COR-L47 (cell line): ENCODE measurements at regions not wholly inside any gene's neighbourhood (a gene's known extent, or its start where the extent isn't known, plus 50 kb on each side); places are given as distances from the start of the nearest gene placed in this dataset.
"Not testable (repeated sequence)": the region's sequence is repeated elsewhere in the genome, so short reads cannot be mapped to it uniquely, and the experiment has no call there.

ENCODE experiments used
- DNase-seq: peaks from one replicate; lab custom pipeline; 2025; lab: John Stamatoyannopoulos, UW

DNA sequence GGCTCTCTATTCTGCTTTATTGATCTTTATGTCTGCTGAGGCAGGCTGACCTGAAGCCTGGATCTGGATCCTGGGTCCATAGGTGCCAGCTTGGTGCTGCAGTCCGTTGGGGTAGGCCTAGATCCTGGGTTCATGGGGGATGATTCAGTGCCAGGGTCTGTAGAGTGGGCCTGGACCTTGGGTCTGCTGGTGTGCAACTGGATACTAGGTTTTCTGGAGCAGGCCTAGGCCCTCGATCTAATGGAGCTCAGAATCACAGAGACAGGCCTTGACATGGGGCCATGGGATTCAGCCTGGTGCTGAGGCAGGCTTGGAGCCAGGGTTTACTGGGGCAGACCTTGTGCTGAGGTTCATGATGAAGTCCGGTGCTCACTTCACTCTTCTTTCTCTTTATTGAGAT, 358.6 kb downstream of the TEX13C start:
- DNase-seq: no peak

DNA sequence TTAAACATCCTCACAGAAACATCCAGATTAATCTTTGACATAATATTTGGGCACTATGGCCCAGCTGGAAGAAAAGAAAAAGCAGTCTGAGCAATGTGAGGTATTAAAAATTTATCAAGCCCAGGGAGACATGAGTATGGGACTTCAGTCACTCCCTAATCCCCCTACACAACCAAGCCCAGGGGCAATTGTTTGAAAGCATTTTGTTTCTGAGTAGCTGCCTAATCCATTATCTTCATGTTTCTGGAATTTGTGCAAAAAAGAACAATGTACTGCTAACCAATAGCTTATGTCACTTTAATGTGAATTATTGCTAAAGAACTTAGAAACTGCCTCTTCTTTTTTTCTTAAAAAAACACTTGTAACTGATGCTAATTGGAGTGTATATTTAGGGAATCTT, 360.7 kb downstream of the TEX13C start:
- DNase-seq: no peak

DNA sequence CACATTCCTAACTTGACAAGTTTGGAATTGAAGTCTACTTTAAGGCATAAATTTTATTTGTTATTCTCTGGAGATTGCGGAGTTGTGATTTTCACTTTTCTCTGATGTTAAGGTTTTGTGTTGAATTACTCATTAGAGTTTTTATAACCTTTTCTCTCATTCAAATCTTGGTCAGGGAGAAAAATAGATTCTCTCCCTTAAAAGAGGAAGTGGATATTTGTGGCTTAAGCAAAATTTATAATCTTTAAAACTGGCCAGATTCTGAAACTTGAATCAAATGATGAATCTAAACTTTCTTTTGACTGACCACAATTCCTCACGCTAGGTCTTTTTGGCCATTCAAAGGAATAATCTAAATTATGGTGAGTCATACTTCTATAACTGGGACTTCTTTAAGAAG, 361.4 kb downstream of the TEX13C start:
- DNase-seq: no peak

DNA sequence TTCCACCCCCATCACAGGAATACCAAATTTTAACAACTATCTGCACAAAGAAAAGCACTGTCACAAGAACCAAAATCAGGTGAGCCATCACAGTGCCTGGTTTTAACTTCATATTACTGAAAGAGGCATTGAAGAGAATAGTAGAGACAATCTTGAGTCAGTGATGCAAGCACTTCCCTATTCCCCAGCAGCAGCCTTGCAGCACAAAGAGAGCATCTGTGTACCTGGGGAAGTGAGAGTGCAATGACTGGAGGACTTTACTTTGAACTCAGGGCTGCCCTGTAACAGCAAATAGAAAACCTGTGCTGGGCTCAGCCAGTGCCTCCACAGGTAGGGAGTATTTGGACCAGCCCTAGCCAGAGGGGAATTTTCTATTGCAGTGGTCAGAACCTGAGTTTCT, 361.8 kb downstream of the TEX13C start:
- DNase-seq: no peak

DNA sequence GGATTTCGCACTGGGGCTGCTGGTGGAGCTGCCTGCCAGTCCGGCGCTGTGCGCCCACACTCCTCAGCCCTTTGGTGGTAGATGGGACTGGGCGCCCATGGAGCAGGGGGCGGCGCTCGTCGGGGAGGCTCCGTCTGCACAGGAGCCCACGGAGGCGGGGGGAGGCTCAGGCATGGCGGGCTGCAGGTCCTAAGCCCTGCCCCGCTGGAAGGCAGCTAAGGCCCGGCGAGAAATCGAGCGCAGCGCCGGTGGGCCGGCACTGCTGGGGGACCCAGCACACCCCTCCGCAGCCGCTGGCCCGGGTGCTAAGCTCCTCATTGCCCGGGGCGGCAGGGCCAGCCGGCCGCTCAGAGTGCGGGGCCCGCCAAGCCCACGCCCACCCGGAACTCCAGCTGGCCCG, 370.9 kb downstream of the TEX13C start:
- not testable (repeated sequence) for DNase-seq

DNA sequence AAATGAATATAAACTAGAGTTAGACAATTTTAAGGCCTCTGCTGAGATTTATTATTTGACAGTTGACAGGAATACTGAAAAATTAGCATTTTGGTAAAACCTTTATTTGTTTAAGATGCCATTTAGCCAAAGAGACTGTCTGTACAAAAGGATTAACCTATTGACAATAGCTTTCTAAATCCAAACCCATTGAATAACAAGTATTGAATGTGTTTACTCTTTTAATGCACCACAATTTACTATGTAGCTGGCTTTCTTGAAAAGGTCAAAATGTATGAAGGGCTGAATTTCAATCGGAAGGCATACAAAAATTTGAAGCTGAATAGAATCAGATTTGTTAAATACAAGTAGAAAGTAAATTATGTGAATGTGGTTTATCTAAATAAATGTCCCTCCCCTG, 374.5 kb downstream of the TEX13C start:
- DNase-seq: no peak

DNA sequence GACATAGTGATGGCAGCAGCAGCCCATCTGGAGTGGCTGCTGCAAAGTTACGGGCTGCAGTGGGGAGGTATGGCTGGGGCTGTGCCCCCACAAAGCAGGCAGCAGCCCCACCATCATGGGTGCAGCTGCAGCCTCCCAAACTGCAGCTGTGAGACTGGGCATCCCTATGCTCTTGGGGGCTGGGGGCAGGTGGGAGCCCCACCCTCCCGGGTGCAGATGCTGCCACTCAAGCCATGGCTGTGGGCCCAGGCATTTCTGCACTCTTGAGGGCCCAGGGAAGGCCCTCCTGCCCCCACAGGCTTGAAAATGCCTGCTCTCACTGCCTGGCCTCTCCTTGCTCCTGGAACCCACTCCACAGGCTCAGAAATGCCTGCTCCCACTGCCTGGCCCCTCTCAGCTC, 389.4 kb downstream of the TEX13C start:
- no peak for DNase-seq

DNA sequence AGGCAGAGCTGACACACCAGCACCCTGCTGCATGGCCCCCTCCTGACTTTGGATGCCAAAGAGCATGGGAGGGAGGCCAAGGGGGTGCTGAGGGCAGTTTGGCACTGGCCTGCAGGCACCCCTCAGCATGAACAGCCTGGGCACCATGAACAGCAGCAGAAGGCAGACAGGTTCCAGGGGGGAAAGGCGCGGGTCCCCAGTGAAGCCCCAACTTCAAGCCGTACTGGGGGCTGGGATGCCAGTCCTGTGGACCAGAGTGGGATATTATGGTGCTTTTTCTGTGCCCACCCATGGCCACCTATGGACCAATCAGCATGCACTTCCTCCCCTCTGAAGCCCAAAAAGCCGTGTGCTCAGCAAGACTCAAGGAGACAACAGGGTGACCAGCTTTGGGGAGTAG, 389.9 kb downstream of the TEX13C start:
- DNase-seq: no peak

DNA sequence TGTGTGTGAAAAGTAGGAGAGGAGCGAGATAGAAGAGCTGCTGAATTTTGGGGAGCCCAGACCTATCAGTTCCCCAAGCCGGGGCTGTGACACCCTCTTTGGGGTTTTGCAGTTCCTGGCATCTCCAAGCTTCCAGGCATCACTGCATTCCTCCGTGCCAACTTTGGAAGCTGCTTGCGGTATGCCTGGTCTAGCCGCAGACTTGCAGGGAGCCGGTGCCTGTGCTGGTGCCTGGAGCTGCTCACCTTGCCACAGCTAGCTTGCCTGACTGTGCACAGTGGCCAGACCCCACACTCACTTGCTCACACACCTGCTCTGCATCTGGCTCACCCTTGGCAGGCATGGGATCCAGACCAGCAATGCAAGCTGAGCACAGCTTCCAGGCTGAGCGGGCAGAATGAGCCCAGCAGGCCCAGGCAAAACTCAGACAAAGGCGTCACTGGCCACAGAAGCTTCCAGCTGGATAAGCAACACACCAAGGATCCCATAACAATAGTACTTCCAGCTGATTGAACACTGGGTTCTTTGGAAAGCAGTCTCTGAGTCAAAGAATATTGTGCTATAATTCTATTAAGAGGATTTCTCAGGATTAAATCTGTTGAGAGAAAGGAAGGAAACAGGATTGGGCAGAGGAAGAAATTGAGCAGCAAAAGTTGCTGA, 390.9 kb downstream of the TEX13C start:
- no peak for DNase-seq

DNA sequence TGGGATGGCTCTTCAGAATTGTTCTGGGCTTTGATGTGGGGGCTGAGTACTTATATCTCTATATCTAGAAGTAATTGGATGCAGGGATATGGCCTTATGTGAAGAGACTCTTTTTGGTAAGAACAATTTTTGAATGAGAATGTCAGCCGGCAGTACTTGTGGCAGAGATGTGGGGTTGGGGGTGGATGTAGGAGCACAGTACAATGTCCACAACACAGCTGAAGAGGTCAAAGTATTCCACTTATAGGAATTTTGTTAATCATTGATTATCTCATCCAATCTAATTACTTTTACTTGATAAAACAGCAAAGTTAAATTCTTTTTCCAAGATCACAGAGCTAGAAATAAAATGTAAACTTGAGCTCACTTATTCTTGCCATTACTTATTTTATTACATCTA, 391.4 kb downstream of the TEX13C start:
- no peak for DNase-seq

DNA sequence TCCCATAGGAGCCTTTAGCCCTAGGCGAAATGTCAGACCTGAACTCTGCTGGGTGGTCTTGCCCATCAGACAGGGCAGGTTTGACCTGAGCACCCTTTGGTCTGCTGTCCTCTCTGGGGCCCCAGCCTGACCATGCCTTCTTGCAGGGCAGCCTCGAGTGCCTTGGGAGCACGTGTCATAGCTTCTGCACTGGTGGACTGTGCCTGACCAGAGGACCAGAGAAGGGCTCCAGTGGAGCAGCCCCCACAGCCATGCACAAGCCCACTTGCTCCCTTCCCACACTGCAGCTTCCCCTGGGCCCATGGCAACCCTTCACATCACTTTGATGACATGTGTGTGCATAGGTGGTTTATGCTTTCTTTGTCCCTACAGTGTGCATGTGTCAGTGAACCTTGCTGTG, 394.0 kb downstream of the TEX13C start:
- no peak for DNase-seq

DNA sequence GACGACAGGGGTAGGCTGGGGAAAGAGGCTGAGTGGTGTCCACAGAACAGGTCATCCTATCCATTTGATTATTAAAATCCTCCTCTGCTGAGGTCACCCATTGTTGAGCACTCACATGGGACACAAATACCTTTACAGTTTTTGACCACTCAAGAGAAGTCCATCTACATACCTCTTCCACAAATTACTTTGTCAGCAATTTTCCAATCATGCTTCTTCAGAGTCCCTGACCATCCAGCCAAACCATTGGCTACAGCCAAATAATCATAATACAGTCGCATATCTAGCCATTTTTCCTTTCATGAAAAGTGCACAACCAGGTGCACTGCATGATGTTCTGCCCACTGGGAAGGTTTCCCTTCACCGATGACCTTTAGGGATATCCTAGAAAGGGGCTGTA, 407.4 kb downstream of the TEX13C start:
- no peak for DNase-seq

DNA sequence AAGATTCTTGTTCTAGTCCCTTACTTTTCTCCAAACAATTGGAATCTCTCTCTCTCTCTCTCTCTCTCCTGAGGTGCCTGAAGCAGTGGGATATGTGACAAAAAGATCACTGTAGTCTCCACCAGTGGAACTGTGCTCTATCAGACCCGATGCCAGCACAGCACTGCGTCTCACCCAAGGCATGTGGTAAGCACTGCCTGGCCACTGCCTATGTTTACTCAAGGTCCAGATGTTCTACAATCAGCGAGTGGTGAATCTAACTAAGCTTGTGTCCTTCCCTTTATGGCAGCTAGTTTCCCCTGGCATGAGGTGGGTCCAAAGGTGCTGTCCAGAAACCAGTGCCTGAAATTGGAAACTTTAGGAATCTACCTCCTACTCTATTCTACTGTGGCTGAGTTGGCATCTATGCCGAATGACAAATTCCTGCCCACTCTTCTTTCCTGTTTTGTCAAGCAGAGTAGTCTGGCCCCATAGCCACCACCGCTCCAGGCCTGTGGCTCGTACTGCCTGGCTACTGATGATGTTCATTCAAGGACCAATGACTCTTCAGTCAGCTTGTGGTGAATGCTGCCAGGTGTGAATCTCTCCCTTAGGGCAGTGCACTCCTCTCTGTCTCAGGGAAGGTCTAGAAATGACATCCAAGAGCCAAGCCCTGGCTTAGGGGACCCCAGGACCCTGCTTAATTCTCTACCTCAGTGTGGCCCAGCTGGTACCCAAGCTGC, 416.5 kb downstream of the TEX13C start:
- DNase-seq: no peak

DNA sequence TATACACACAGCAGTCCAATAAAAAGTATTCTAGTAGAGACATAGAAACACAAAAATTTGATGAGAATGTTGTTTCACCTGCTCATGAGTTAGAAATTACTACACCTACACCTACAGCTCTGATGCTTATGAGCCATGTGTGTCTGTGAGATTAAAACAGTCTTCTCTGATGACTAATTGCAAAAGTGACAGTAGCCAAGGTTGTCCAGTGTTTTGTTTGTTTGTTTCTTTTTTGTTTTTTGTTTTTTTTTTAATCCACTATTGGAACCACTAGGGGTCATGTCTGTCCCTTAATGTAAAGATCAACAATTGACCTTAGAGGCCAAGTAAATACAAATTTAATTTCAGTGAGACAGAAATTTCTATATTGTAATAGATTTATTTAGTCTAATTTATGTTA, 423.1 kb downstream of the TEX13C start:
- no peak for DNase-seq

DNA sequence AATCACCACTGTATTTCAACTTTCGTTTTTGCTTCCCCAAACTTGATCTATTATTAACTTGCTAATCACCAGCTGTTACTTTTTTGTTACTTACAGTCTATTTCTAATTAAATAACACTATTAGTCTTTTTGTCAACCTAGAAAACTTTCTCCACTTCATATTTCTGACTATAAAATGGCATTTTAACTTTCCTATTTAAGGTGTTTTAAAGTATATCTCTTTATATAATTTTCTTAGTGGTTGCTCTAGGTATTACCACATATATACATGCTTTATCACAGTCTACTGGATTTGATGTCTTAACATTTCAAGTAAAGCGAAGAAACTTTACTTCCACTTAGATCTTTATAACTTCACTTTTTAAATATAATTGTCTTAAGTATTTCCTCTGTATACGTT, 421.2 kb downstream of the DCAF12L2 start:
- DNase-seq: no peak

DNA sequence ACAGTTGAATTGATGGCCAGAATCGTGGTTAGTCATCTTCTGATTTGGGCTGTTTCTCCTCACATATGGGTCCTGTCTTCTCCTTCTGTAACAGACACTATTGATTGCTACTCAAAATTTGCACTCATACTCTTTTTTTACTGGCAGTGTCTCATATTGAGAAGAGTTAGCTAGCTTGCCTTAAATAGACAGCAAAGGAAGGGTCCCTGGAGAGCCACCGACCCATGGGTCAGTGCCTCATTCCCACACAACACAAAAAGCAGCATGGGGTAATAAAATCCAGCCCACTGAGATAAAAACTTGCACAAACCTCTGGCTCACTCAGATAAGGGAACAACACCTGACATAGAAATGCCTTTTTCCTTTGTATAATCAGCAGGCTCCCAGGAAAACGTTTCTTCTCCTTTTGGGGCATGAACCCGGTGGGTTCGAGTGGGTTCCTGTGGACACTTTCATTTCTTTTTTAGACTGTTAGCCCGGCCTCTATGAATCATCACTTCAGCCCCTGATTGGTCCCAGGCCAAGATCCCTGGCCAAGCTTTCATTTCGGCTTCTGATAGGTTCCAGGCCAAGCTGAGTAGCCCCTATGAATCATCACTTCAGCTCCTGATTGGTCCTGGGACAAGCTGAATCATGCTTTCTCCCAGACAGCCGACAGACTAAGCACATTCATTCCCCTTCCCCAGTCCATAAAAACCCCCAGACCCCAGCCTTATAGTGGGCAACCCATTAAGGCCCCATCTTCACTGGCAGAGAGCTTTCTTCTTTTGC, 408.1 kb downstream of the DCAF12L2 start:
- no peak for DNase-seq

DNA sequence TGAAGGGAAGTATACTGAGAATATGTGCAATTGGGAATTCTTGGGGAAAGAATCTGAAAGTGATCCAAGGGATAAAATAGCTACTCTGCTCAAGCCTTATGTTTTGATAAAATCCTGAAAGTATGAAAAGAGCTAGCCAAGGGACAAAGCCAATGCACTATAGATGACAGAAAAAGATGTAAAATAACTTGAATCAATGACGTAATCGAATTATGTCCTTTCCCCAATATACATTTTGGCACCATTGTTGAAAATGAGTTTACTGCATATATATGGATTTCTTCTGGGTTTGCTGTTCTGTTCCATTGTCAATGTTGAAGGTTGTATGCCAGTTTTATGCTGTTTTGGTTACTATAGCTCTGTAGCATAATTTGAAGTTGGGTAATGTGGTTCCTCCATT, 407.3 kb downstream of the DCAF12L2 start:
- no peak for DNase-seq

DNA sequence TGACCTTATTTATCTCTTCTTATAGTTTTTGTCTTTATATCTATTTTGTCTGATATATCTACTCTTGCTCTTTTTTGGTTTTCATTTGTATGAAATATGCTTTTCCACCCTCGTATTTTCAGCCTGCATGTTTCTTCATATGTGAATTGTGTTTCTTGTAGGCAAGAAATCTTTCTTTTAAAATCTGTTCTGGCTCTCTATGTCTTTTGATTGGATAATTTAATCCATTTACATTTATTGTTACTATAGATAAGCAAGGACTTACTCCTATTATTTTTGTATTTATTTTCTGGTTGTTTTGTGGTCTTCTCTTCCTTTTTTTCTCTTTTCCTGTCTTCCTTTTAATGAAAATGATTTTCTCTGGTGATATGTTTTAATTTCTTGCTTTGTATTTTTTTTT, 403.1 kb downstream of the DCAF12L2 start:
- no peak for DNase-seq

DNA sequence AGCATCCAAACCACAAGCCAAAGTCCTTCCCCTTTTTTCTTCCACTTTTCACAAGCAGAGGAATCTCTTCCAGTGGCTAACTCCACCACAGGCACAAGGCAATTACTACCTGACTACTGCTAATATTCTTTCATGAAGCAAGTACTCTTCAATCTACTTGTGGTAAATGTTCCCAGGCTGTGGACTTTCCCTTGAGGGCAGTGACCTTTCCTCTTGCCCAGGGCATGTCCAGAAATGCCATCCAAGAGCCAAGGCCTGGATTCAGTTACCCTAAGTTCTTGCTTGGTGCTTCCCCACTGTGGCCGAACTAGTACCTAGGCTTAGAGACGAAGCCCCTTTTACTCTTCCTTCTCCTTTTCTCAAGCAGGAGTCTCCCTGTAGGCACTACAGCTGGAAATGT, 400.7 kb downstream of the DCAF12L2 start:
- no peak for DNase-seq

DNA sequence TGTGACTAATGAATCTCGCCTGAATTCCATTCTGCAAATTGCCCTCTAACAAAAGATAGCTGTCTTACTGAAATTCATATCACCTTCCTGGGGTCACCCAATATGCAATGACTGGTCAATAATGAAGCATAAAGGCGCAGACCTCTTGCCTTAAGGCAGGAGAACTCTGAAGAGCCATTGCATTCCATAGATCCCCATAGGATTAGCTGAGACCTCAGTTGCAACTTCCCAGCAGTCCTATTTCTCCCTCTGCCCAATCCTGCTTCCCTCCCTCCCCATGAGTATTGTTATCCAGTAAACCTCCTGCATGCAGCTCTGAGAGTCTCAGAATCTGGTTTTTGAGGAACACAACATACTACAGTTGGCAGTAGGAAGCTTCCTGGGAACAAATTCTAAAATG, 396.5 kb downstream of the DCAF12L2 start:
- no peak for DNase-seq

DNA sequence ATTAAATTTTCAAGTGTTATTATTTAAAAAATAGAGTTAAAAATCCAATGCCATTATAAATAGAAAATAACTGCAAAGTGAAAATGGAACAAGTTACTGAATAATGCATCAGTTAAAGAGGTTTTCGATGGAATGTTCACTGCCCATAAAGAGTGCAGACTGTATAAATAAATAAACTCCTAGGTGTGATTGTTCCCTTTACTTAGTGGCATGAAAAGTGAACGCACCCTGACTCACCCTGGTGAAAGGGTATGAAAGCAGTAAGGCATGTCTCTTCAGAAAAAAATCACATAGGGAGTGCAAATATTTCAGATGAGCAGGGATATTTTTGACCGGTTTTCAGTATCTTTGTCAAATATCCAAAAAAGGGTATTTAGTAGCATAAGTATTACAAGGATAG, 387.8 kb downstream of the DCAF12L2 start:
- DNase-seq: no peak

DNA sequence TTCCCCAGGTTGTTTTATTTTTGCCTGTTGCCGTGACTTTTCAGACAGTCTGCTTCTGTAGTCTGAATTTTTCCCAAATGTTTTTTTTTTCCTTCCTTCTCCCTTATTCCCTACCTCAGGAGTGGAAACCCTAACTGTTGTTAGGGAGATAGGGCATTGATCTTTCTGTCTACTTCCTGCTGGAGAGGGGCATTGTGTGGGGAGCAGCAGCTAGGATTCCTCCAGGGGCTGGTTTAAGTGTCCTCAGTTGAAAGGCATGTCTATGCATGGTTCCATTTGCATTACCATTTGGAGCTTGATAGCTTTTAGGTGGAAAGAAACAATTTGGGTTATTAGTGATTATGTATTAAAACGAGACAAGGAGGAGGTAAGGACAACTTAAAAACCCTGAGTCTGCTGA, 383.9 kb downstream of the DCAF12L2 start:
- DNase-seq: no peak

DNA sequence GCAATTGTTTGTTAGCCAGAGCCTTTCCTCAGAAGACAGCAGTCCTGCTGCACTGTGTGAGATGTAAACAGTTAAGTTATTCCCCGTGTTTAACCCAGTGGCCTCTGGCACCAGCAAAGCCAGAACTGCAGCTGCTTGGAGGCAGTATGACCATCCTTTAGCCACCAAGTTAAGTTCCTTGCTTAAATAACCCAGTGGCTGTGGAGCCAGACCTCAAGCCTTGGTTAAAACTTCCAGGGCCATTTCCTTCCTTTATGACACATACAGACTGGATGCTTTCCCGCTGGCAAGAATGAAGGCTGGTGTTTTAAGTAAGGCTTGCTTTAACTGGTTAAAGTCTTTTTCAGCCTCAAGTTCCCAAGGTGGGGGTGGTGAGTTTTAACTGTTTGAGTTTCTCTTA, 379.8 kb downstream of the DCAF12L2 start:
- no peak for DNase-seq
